K562 (cell line): ENCODE measurements at regions not wholly inside any gene's neighbourhood (a gene's known extent, or its start where the extent isn't known, plus 50 kb on each side); places are given as distances from the start of the nearest gene placed in this dataset.

Source experiments
- NR2C1 ChIP-seq, 2 experiments: fragments of 450-650 bp; IDR thresholded peaks; 2 replicates each; pipeline ENCODE4 v1.6.1; 2017; ENCODE audit warnings: mild to moderate bottlenecking in 2 of 2, antibody characterized with exemption in 1 of 2, inconsistent platforms in 1 of 2, missing compliant biosample characterization in 1 of 2, missing genetic modification characterization in 1 of 2
- PRPF4 ChIP-seq: fragments of 200-400 bp; formaldehyde crosslinking; IDR thresholded peaks from one replicate; pipeline ENCODE4 v1.6.1; 2017; ENCODE audit warnings: low read length, low read depth, mild to moderate bottlenecking; ENCODE audit not compliant: insufficient read depth, poor library complexity, severe bottlenecking
- ZBTB40 ChIP-seq, 2 experiments: fragments of 450-650 bp in 1 of 2; sonication (generic) in 1 of 2; formaldehyde crosslinking in 1 of 2; IDR thresholded peaks; 2 replicates each; pipeline versions ENCODE4 v1.7.1 to v1.9.0; 2016 to 2022; ENCODE audit warnings: inconsistent platforms in 1 of 2, mild to moderate bottlenecking in 1 of 2, missing genetic modification reagents in 1 of 2

GRCh38 chr1:14321422-14321821 lies 277.1 kb upstream of the KAZN start (continued):
- no peak for TF ChIP-seq PRPF4
- TF ChIP-seq NR2C1 (IDR thresholded peaks at IDR 0.05), result no peak
- TF ChIP-seq NR2C1 (tag; IDR thresholded peaks at IDR 0.05), result no peak
- TF ChIP-seq ZBTB40 (IDR thresholded peaks at IDR 0.05), result no peak
- TF ChIP-seq ZBTB40 (CRISPR knock-in tag; IDR thresholded peaks at IDR 0.05), result no peak
